H54 (cell line): ENCODE measurements at regions not wholly inside any gene's neighbourhood (a gene's known extent, or its start where the extent isn't known, plus 50 kb on each side); places are given as distances from the start of the nearest gene placed in this dataset.

Experiments used
- DNase-seq: peaks from one replicate; pipeline ENCODE4 v3.0.0; 2011; ENCODE audit warnings: low spot score, mixed read lengths; ENCODE audit not compliant: insufficient read length
- FAIRE-seq: peaks from 3 replicates; lab custom pipeline; 2011; peaks lifted over from hg19 to GRCh38; lab: Jason Lieb, UNC
- POLR2A ChIP-seq: IDR thresholded peaks from 2 replicates; pipeline ENCODE4 v1.6.1; 2011; ENCODE audit warnings: low read depth, mild to moderate bottlenecking, low read length

GRCh38 chr11:134544095-134544815 lies 132.2 kb upstream of the B3GAT1 start:
- FAIRE-seq (no peak), DNase-seq (no peak)
- no peak for TF ChIP-seq POLR2A

- no peak for DNase-seq
- no peak for FAIRE-seq
- no peak for TF ChIP-seq POLR2A
Measured at GRCh38 chr11:134543645-134544044, 131.6 kb upstream of the B3GAT1 start.

GRCh38 chr11:134543241-134543640 lies 131.2 kb upstream of the B3GAT1 start:
- no peak for DNase-seq
- no peak for TF ChIP-seq POLR2A
- FAIRE-seq = no peak

GRCh38 chr11:134542401-134543165 lies 130.5 kb upstream of the B3GAT1 start:
- DNase-seq (no peak), FAIRE-seq (no peak)
- no peak for TF ChIP-seq POLR2A

- FAIRE-seq (no peak), DNase-seq (no peak)
- no peak for TF ChIP-seq POLR2A
Measured at GRCh38 chr11:134541951-134542350, 129.9 kb upstream of the B3GAT1 start.

- DNase-seq = no peak
- no peak for TF ChIP-seq POLR2A
- FAIRE-seq = no peak
Measured at GRCh38 chr11:134541355-134541754, 129.3 kb upstream of the B3GAT1 start.

GRCh38 chr11:134539285-134539684 lies 127.2 kb upstream of the B3GAT1 start:
- TF ChIP-seq POLR2A = no peak
- no peak for FAIRE-seq
- no peak for DNase-seq

- no peak for DNase-seq
- no peak for TF ChIP-seq POLR2A
- FAIRE-seq = no peak
Measured at GRCh38 chr11:134538742-134539141, 126.7 kb upstream of the B3GAT1 start.

- TF ChIP-seq POLR2A = no peak
- FAIRE-seq (no peak), DNase-seq (no peak)
Measured at GRCh38 chr11:134537941-134538340, 125.9 kb upstream of the B3GAT1 start.

GRCh38 chr11:134537296-134537695 lies 125.3 kb upstream of the B3GAT1 start:
- DNase-seq = no peak
- FAIRE-seq = no peak
- TF ChIP-seq POLR2A = no peak

GRCh38 chr11:134536677-134537076 lies 124.6 kb upstream of the B3GAT1 start:
- no peak for TF ChIP-seq POLR2A
- DNase-seq = no peak
- no peak for FAIRE-seq

- TF ChIP-seq POLR2A = no peak
- FAIRE-seq (no peak), DNase-seq (no peak)
Measured at GRCh38 chr11:134536219-134536618, 124.2 kb upstream of the B3GAT1 start.

GRCh38 chr11:134535029-134536025 lies 123.3 kb upstream of the B3GAT1 start:
- FAIRE-seq (no peak), DNase-seq (no peak)
- TF ChIP-seq POLR2A = no peak

- FAIRE-seq (no peak), DNase-seq (no peak)
- TF ChIP-seq POLR2A = no peak
Measured at GRCh38 chr11:134533511-134533910, 121.5 kb upstream of the B3GAT1 start.
